A549 (cell line): ENCODE measurements at regions not wholly inside any gene's neighbourhood (a gene's known extent, or its start where the extent isn't known, plus 50 kb on each side); places are given as distances from the start of the nearest gene placed in this dataset.

ENCODE experiments used
- EP300 ChIP-seq, 2 experiments: fragments of >200 bp; sonication (Bioruptor Twin); formaldehyde crosslinking; IDR thresholded peaks; 2 replicates in 1 of 2; 3 replicates in 1 of 2; pipeline ENCODE4 v1.6.1; 2016 to 2017
- GATA3 ChIP-seq: IDR thresholded peaks from 2 replicates; pipeline ENCODE4 v1.6.1; 2012; ENCODE audit warnings: borderline replicate concordance
- KDM1A ChIP-seq: fragments of 200-600 bp; sonication (generic); IDR thresholded peaks from 2 replicates; pipeline ENCODE4 v1.6.1; 2016; ENCODE audit warnings: low read depth, mild to moderate bottlenecking
- POLR2A ChIP-seq: IDR thresholded peaks from 2 replicates; pipeline ENCODE4 v1.6.1; 2012; ENCODE audit warnings: mild to moderate bottlenecking, low read length
- POLR2AphosphoS2 ChIP-seq: conservative IDR thresholded peaks from 2 replicates; pipeline ENCODE4 v1.6.1; 2012; ENCODE audit warnings: low read length, improper control_type of control experiment, inconsistent platforms
- RAD21 ChIP-seq, 2 experiments: fragments of >200 bp in 1 of 2; sonication (Bioruptor Twin) in 1 of 2; formaldehyde crosslinking in 1 of 2; IDR thresholded peaks in 1 of 2; conservative IDR thresholded peaks in 1 of 2; 2 replicates in 1 of 2; 3 replicates in 1 of 2; pipeline ENCODE4 v1.6.1; 2012 to 2018; ENCODE audit warnings: inconsistent platforms in 1 of 2
- RFX5 ChIP-seq: fragments of 450-650 bp; IDR thresholded peaks from 2 replicates; pipeline ENCODE4 v1.7.1; 2014; ENCODE audit warnings: antibody characterized with exemption, mild to moderate bottlenecking, moderate library complexity
- SMC3 ChIP-seq: fragments of >200 bp; sonication (Bioruptor Twin); formaldehyde crosslinking; IDR thresholded peaks from 3 replicates; pipeline ENCODE4 v1.6.1; 2018; ENCODE audit warnings: inconsistent platforms
- ZC3H11A ChIP-seq: fragments of 450-650 bp; IDR thresholded peaks from 2 replicates; pipeline ENCODE4 v1.6.1; 2014; ENCODE audit warnings: antibody characterized with exemption, mild to moderate bottlenecking
- ZSCAN20 ChIP-seq: fragments of 250-450 bp; sonication (Bioruptor Pico); IDR thresholded peaks from 2 replicates; pipeline ENCODE4 v1.8.0; 2022; ENCODE audit warnings: mild to moderate bottlenecking, moderate library complexity
- TF ChIP-seq, protein P1 (sequence below): fragments of >200 bp; sonication (Bioruptor Twin); formaldehyde crosslinking; IDR thresholded peaks from 3 replicates; pipeline ENCODE4 v1.5.1; 2016
- TF ChIP-seq, protein P2 (sequence below): IDR thresholded peaks from 2 replicates; pipeline ENCODE4 v1.6.1; 2012
- TF ChIP-seq, protein P3 (sequence below): fragments of >200 bp; sonication (Bioruptor Twin); formaldehyde crosslinking; IDR thresholded peaks from 3 replicates; pipeline ENCODE4 v1.6.1; 2016

DNA sequence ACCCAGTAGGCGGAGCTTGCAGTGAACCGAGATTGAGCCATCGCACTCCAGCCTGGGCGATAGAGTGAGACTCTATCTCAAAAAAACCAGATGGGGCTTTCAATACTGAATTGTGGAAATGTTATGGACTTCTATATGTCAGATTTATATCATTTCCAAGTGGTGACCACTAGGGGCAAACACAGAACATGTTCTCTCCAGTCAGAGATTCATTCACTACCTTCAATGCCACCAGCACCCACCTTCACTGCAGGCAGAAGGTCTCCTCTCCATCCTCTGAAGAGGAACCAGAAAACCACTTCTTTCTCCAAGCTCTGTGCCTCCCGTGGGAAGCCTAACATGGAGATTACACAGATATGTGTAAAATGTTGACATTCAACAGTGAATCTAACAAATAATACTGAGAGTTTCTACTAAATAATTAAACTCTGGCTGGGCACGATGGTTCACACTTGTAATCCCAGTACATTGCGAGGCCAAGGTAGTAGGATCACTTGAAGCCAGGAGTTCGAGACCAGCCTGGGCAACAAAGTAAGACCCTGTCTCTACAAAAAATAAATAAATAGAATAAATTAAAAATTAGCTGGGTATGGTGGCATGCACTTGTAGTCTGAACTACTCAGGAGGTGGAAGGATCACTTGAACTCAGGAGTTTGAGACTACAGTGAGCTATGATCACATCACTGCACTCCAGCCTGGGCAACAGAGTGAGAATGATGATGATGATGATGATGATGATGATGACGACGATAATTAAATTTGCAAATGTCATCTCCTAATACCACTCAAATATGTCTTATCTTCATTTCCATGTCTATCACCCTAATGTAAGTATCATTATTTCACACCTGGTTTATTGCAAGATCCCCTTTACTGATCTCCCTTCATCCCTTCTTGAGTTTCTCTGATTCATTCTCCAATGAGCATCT is 151.1 kb downstream of the ZNF281 start:
- no peak for TF ChIP-seq GATA3
- TF ChIP-seq, protein P1, sequence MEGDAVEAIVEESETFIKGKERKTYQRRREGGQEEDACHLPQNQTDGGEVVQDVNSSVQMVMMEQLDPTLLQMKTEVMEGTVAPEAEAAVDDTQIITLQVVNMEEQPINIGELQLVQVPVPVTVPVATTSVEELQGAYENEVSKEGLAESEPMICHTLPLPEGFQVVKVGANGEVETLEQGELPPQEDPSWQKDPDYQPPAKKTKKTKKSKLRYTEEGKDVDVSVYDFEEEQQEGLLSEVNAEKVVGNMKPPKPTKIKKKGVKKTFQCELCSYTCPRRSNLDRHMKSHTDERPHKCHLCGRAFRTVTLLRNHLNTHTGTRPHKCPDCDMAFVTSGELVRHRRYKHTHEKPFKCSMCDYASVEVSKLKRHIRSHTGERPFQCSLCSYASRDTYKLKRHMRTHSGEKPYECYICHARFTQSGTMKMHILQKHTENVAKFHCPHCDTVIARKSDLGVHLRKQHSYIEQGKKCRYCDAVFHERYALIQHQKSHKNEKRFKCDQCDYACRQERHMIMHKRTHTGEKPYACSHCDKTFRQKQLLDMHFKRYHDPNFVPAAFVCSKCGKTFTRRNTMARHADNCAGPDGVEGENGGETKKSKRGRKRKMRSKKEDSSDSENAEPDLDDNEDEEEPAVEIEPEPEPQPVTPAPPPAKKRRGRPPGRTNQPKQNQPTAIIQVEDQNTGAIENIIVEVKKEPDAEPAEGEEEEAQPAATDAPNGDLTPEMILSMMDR, result peak; percentile 59
- TF ChIP-seq ZSCAN20, result no peak
- 0 out of 3 replicates have a peak, but pooled peaks have one; percentile 32 for TF ChIP-seq SMC3
- TF ChIP-seq, protein P2, sequence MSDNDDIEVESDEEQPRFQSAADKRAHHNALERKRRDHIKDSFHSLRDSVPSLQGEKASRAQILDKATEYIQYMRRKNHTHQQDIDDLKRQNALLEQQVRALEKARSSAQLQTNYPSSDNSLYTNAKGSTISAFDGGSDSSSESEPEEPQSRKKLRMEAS, result no peak
- TF ChIP-seq RFX5, result no peak
- no peak for TF ChIP-seq POLR2AphosphoS2
- TF ChIP-seq EP300 (IDR thresholded peaks at IDR 0.05), result no peak
- no peak for TF ChIP-seq POLR2A
- no peak for TF ChIP-seq KDM1A
- TF ChIP-seq ZC3H11A, result no peak
- TF ChIP-seq, protein P3, sequence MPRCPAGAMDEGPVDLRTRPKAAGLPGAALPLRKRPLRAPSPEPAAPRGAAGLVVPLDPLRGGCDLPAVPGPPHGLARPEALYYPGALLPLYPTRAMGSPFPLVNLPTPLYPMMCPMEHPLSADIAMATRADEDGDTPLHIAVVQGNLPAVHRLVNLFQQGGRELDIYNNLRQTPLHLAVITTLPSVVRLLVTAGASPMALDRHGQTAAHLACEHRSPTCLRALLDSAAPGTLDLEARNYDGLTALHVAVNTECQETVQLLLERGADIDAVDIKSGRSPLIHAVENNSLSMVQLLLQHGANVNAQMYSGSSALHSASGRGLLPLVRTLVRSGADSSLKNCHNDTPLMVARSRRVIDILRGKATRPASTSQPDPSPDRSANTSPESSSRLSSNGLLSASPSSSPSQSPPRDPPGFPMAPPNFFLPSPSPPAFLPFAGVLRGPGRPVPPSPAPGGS, result no peak
- peak; percentile 45 to 67; a peak in 4 of 5 replicates for TF ChIP-seq RAD21 (conservative IDR thresholded peaks at IDR 0.05 in 1 of 2, IDR thresholded peaks at IDR 0.05 in 1 of 2)
